Inflammatory macrophage treated with lipopolysaccharide for 4 hours (primary cell): ENCODE measurements at regions not wholly inside any gene's neighbourhood (a gene's known extent, or its start where the extent isn't known, plus 50 kb on each side); places are given as distances from the start of the nearest gene placed in this dataset.
"Not testable (repeated sequence)": the region's sequence is repeated elsewhere in the genome, so short reads cannot be mapped to it uniquely, and the experiment has no call there.

Source experiments
- DNase-seq: peaks from one replicate; pipeline ENCODE4 v3.0.0-alpha.2; 2020

- no peak for DNase-seq
Observed at GRCh38 chr9:100639854-100640253, 62.0 kb downstream of the CAVIN4 start.

DNA sequence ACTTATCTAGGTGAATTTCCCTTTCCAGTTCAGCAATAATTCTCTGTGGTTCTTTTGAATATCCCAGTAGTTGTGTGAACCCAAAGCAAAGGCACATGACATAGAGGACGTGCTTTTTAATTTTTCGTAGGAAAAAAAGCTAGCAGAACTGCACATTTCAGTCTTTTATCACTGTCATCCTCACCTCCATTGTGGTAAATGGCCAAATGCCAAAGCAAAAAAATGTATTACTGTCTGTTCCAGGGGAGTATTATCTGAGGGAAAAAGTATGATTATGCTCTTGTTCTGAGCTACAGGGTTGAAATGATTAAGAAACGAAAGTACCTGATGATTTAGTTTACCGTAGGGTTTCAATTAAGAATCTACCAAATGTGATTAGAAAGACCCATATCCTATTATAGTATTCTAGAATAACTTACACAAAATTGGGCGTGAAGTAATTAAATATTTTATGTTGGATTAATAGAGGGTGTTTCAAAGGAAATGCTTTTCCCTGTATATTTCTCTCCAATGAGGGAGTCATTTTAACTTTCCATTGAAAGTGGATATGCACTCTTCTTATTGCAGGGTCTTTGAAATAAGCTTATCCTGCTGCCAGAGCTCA lies 62.7 kb downstream of the CAVIN4 start:
- DNase-seq = no peak

DNA sequence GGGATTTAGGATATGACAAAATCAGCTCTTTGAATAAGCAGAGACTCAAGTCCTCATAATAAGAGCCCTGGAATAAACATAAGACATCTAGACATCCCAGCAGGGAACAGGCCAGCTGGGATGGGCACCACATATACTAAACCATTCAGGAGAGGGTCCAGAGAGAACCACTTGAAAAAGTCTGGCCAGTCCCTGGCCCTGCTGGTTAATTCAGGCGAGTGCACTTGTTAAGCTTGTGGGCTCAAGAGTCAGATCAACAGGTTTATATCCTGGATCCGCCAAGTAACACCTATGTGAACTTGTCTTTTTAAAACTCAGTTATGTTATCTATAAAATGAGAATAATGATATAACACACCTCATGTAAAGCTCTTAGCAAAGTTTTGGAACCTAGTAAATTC lies 63.3 kb downstream of the CAVIN4 start:
- no peak for DNase-seq

DNA sequence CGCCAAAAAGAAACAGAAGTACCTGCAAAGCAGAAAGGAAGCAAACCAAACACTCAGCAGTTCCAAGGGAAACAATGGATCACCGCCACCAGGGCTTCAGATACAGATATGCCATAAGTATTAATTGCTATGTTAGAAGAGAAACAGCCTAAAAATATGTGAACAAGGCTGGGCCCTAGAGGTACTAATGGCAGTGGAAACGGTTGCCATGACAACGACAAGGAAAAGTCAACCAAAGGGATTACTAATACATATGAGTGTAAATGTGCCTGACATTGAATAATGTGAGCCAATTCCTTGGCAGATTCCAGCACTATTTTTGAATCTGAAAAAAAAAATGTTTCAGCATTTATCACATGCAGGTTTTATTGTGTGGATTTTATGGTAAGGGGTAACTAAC lies 75.0 kb downstream of the CAVIN4 start:
- DNase-seq = no peak

GRCh38 chr9:100653643-100654334 lies 75.9 kb downstream of the CAVIN4 start:
- no peak for DNase-seq

- DNase-seq = not testable (repeated sequence)
Observed at GRCh38 chr9:100656851-100657250, 79.0 kb downstream of the CAVIN4 start.

DNA sequence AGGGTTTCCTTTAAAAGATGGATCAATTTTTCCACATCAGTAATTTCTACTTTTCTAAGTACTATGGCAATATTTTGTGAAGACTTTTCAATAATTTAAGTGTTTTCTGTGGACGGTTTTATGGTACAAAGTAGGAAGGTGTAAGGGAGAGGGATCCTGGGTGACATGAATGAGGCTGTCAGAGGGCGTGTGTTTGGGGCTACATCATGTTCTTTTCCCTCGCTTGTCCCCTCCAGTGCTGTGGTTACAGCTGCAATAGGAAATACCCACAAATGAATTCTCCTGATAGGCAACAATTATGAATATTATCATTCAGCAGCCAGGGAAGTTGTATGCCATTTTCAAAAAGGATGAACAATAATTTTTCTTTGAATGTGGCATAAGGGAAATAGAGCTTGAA lies 83.8 kb downstream of the CAVIN4 start:
- DNase-seq = no peak

GRCh38 chr9:100662122-100662521 lies 84.2 kb downstream of the CAVIN4 start:
- no peak for DNase-seq

DNA sequence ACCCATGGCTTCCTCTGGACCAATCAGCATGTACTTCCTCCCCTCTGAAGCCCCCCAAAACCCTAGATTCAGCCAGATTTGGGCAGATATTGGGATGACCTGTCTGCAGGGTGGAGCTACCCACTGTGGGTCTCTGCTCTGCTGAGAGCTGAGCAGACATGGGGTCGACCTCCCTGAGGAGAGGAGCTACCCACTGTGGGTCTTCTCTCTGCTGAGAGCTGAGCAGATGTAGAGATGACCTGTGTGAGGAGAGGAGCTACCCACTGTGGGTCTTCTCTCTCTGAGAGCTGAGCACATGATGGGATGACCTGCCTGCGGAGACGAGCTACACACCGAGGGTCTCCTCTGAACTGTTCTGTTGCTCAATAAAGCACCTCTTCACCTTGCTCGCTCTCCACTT lies 89.6 kb downstream of the CAVIN4 start:
- DNase-seq = no peak

DNA sequence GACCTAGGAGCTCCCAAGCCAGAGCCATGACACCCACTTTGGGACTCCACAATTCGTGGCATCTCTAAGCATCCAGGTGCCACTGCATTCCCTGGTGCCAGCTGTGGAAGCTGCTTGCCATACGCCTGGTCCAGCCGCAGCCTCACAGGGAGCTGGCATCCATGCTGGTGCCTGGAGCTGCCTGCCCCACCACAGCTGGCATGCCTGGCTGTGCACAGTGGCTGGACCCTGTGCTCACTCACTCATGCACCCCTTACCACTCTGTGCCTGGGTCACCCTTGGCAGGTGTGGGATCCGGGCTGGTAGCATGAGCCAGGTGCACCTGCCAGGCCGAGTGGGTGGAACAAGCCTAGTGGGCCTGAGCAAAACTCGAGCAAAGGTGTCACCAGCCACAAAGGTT lies 90.1 kb downstream of the CAVIN4 start:
- DNase-seq = no peak

GRCh38 chr9:100669968-100670367 lies 92.1 kb downstream of the CAVIN4 start:
- no peak for DNase-seq

- no peak for DNase-seq
Observed at GRCh38 chr9:100670719-100671118, 92.8 kb downstream of the CAVIN4 start.

GRCh38 chr9:100671898-100672297 lies 94.0 kb downstream of the CAVIN4 start:
- no peak for DNase-seq

DNA sequence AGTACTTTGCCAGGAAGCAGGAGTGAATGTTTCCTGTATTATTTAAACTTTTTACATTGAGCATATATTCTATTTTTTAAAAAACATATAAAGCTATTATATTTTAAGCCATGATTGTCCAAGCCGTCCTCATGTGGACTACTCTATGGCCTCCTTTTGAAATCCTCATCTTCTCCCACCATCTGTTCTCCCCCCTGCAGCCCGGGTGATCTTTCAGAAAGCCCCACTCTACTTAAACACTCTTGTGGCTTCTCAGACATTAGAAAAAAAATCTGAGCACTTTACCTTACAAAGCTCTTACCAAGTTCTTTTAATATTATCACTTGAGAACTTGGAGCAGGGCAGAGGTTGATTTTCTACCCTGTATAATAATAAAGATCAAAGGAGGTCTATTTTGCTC lies 95.4 kb downstream of the CAVIN4 start:
- DNase-seq = no peak

GRCh38 chr9:100674419-100675122 lies 96.7 kb downstream of the CAVIN4 start:
- no peak for DNase-seq

- no peak for DNase-seq
Observed at GRCh38 chr9:100679834-100680233, 102.0 kb downstream of the CAVIN4 start.

DNA sequence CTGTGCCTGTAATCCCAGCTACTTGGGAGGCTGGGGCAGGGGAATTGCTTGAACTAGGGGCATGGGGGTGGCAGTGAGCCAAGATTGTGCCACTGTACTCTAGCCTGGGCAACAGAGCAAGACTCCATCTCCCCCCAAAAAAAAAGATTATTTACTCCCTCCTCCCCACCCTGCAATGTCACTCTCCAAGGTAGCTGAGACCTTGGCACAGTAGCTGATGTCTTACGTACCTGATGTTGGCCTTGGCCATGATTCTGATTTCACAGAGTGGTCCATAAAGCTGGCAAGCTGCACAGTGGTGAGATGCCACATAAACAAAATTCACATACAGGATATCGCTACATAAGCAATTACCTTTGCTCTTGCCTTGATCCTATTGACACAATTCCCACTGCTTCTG lies 108.5 kb downstream of the CAVIN4 start:
- no peak for DNase-seq

GRCh38 chr9:100689635-100690034 lies 111.8 kb downstream of the CAVIN4 start:
- DNase-seq = no peak

- no peak for DNase-seq
Observed at GRCh38 chr9:100690438-100690837, 112.6 kb downstream of the CAVIN4 start.

DNA sequence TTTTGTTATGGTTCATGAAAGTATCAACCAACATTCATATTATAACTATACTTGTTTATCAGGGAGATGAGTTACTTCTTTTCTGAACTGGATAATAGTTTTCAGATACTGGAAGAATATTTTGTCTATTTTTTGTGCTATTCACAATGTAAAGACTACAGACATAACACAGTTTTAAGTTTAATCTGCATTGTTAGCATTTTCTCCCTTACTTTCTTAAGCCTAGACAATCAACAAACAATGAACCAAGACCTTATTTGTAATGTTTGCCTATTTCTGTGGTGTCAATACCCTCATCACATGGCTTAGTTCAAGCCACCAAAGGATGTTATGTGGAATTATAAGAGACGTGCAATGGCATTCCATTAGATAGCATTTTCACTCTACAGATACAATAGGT lies 119.5 kb downstream of the CAVIN4 start:
- no peak for DNase-seq

DNA sequence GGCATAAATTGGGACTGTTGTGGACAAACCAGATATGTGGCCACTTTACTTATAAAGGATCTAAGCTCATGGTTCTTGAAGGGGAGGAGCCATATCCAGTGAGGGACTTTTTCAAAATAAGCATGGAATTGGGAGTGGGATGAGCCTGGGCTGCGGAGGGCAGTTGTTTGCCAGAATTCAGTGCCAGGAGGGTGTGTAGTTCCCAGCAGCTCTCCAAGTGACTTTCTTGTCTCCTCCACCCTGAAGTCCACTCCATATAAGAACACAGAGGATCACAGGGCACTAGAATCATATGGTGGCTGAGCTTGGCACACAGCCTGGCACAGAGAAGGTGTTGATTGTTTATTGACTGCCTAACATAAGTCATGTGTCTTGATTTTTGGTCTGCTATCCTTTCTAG lies 121.1 kb downstream of the CAVIN4 start:
- DNase-seq = no peak

- DNase-seq = no peak
Observed at GRCh38 chr9:100699668-100700067, 121.8 kb downstream of the CAVIN4 start.

DNA sequence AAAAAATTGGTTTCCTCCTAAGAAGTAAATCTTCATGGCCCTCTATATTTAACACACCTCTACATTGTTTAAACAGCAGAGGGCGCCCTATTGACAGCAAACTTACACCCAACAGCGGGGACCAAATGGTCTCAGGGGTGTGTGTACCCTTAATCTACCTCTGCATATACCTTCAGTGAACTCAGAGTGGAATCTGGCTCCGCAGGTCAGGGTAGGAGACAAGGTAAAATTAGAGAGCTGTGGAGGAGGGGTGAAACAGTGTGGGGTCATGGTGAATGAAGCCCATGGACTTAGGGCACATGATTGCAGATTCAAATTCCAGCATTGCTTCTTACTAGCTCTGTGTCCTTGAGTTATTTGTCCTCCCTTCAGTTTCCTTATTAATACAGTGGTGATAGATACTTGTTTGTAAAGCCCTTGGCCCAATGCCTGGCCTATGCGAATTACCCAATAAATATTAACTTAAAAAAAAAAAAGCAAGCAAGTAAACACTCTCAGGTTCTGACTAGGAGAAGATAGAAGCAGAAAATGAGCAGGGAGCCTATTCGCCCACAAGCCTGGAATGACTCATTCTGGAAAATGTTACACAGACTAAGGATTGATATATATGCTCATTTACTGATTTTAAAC lies 122.9 kb downstream of the CAVIN4 start:
- DNase-seq = peak; percentile 3
